Left ventricle myocardium superior (tissue), 1 donor: ENCODE measurements at regions not wholly inside any gene's neighbourhood (a gene's known extent, or its start where the extent isn't known, plus 50 kb on each side); places are given as distances from the start of the nearest gene placed in this dataset. TPM values are rescaled to one million over a fixed set of nuclear protein-coding genes. Genes with fewer than 3 reads are reported as not detected.

ENCODE experiments used
- ATAC-seq: fragments of 200-7000 bp; cut with Tn5 transposase; one replicate; pipeline ENCODE4 v1.9.1; 2020; ENCODE audit warnings: mild to moderate bottlenecking, moderate library complexity
- DNase-seq: peaks from one replicate; pipeline ENCODE4 v3.0.0-alpha.2; 2020
- intact Hi-C: fragments of 100-400 bp; cut with micrococcal nuclease; formaldehyde crosslinking; loops from one replicate; pipeline ENCODE4 v1.11.0; 2022
- microRNA-seq: library from miRNA; unstranded; fragments of <30 nt; microRNA quantifications from one replicate; pipeline ENCODE4 v1.2.0, GENCODE V29; 2020; ENCODE audit warnings: borderline number of aligned reads
- donor health status: DM: no; HTN: yes; CAD: no; lungs with severe emphysema.

- intact Hi-C loops, result no loop called here
- ATAC-seq, result no peak
- no peak for DNase-seq
Measured at GRCh38 chr1:209513226-209513625, 70.3 kb upstream of the CAMK1G start.

- DNase-seq (no peak), ATAC-seq (no peak)
- intact Hi-C loops, result no loop called here
Measured at GRCh38 chr1:209516771-209517680, 66.5 kb upstream of the CAMK1G start.

GRCh38 chr1:209517681-209518050, 65.8 kb upstream of the CAMK1G start:
- DNase-seq (no peak), ATAC-seq (no peak)
- intact Hi-C loops, result no loop called here

GRCh38 chr1:209519786-209520185, 63.7 kb upstream of the CAMK1G start:
- ATAC-seq, result no peak
- intact Hi-C loops, result no loop called here
- DNase-seq, result no peak

- ATAC-seq, result no peak
- intact Hi-C loops, result no loop called here
- no peak for DNase-seq
Measured at GRCh38 chr1:209522826-209523225, 60.7 kb upstream of the CAMK1G start.

- intact Hi-C loops, result no loop called here
- ATAC-seq, result no peak
- DNase-seq, result no peak
Measured at GRCh38 chr1:209526137-209526536, 57.4 kb upstream of the CAMK1G start.

- intact Hi-C loops, result no loop called here
- DNase-seq (no peak), ATAC-seq (no peak)
Measured at GRCh38 chr1:209527372-209527771, 56.1 kb upstream of the CAMK1G start.

- DNase-seq (no peak), ATAC-seq (no peak)
- intact Hi-C loops, result no loop called here
Measured at GRCh38 chr1:209527993-209528717, 55.4 kb upstream of the CAMK1G start.

- ATAC-seq (no peak), DNase-seq (no peak)
- intact Hi-C loops, result no loop called here
Measured at GRCh38 chr1:209529233-209529632, 54.3 kb upstream of the CAMK1G start.

- intact Hi-C loops, result no loop called here
- no peak for DNase-seq
- no peak for ATAC-seq
Measured at GRCh38 chr1:209531006-209531405, 52.5 kb upstream of the CAMK1G start.

GRCh38 chr1:209531549-209531948, 52.0 kb upstream of the CAMK1G start:
- intact Hi-C loops, result no loop called here
- no peak for DNase-seq

More at GRCh38 chr1:209531549-209531948, 52.0 kb upstream of the CAMK1G start:
- ATAC-seq, result no peak

Small RNA genes in the stretch of these regions (microRNA-seq; reads per million reads assigned to microRNA genes)
- gene MIR205, result not detected
